ENCODE measurements at regions not wholly inside any gene's neighbourhood (a gene's known extent, or its start where the extent isn't known, plus 50 kb on each side); places are given as distances from the start of the nearest gene placed in this dataset.
"Not testable (repeated sequence)": the region's sequence is repeated elsewhere in the genome, so short reads cannot be mapped to it uniquely, and the experiment has no call there.

DNA sequence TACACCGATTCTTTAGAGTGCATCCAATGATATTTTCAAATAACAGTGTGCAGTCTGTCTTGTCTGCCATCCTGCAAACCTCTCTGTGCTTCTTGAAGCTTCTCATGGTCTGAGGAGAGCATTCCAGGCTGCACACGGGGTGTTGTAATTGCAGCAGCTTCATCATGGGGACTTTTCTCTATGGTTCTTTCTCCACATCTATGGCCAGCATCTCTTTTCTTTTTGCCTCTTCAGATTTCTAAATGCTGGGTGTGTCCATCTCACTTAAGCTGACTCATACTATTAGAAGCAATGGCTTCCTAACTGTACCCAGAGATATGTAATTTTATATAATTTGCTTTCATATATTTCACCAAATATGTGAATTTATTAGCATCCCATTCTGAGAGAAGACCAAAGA lies 63.8 kb upstream of the EPHB3 start:
- peaks cover 0 to 5% (median 0%) of the 10 kb centered on the region in 4 donors for H3K9me3 ChIP-seq
- TF ChIP-seq, protein P1, sequence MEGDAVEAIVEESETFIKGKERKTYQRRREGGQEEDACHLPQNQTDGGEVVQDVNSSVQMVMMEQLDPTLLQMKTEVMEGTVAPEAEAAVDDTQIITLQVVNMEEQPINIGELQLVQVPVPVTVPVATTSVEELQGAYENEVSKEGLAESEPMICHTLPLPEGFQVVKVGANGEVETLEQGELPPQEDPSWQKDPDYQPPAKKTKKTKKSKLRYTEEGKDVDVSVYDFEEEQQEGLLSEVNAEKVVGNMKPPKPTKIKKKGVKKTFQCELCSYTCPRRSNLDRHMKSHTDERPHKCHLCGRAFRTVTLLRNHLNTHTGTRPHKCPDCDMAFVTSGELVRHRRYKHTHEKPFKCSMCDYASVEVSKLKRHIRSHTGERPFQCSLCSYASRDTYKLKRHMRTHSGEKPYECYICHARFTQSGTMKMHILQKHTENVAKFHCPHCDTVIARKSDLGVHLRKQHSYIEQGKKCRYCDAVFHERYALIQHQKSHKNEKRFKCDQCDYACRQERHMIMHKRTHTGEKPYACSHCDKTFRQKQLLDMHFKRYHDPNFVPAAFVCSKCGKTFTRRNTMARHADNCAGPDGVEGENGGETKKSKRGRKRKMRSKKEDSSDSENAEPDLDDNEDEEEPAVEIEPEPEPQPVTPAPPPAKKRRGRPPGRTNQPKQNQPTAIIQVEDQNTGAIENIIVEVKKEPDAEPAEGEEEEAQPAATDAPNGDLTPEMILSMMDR (IDR thresholded peaks at IDR 0.05): no peak
- no peak for TF ChIP-seq POLR2A (IDR thresholded peaks at IDR 0.05)
- no peaks in the 10 kb centered on the region for H3K36me3 ChIP-seq
- no peak for DNase-seq
- no peak overlapping the region for H3K27ac ChIP-seq
- no peak overlapping the region for H3K4me3 ChIP-seq
- H3K27me3 ChIP-seq: no peaks in the 10 kb centered on the region
- H3K4me1 ChIP-seq: no peaks in the 10 kb centered on the region

DNA sequence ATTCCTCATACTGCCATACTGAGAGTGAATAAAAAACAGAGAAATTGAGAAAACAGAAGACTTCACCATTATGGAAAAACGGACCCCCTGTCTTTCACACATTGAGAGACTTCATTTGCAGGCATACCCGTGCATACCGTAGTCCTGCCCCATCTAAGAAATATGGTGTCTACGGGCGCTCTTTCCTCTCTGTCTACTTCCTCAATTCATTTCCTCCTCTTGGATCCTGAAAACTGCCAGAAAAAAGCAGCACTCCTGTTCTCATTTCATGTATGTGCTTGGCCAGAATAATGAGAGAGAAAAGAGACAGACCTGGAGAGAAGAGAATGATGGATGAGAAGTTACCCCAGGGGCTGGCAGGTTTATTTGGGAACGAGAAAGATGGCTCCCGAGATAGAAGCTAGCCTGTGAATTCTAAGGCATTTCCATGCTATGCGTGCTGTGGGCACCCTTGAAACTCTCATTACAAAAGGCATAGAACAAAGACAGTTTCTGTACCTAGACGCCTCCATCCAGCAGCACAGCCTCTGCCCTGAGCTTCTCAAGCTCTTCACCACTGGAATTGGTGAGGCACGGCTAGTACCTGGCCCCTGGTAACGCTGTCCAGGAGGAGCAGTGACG lies 62.5 kb upstream of the EPHB3 start:
- Histone ChIP-seq H3K36me3 (no peaks in the 10 kb centered on the region), H3K4me3 (no peak overlapping the region), H3K27ac (no peak overlapping the region), H3K9me3 (peaks cover 0 to 8% (median 0%) of the 10 kb centered on the region in 4 donors), H3K27me3 (no peaks in the 10 kb centered on the region), H3K4me1 (no peaks in the 10 kb centered on the region)
- no peak for DNase-seq
- no peak for TF ChIP-seq POLR2A (IDR thresholded peaks at IDR 0.05)
- TF ChIP-seq, protein P1 (IDR thresholded peaks at IDR 0.05): no peak

DNA sequence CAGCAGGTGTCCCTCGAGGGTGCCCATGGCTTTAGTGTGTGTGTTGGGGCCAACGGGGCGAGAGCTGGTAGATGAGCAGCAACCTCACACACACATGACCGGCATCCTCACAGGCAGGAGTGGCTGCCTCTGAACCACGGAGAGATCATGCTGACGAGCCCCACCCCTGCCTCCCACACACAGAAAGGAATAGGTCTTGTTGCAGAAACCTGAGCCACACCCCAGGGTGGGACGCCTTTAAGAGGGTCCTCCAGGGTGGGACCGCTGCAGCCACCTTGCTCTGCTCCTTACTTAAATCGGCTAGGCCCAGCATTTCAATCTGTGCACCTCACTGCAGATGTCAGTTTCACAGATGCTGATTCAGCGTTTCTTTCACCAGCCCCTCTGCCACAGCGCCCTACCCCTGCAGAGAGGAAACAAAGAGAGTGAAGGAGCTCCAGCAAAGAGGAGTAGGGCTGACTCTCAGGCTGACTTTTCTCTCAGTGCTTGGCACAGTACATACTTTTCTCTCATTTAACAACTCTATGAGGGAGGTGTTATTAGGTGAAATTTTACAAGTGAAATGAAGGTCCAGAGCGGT lies 61.2 kb upstream of the EPHB3 start:
- H3K27me3 ChIP-seq: no peaks in the 10 kb centered on the region
- no peak overlapping the region for H3K4me3 ChIP-seq
- DNase-seq: no peak
- TF ChIP-seq POLR2A (IDR thresholded peaks at IDR 0.05): no peak
- TF ChIP-seq, protein P1 (IDR thresholded peaks at IDR 0.05): no peak
- no peaks in the 10 kb centered on the region for H3K4me1 ChIP-seq
- no peaks in the 10 kb centered on the region for H3K36me3 ChIP-seq
- peaks cover 0 to 8% (median 0%) of the 10 kb centered on the region in 4 donors for H3K9me3 ChIP-seq
- no peak overlapping the region for H3K27ac ChIP-seq

DNA sequence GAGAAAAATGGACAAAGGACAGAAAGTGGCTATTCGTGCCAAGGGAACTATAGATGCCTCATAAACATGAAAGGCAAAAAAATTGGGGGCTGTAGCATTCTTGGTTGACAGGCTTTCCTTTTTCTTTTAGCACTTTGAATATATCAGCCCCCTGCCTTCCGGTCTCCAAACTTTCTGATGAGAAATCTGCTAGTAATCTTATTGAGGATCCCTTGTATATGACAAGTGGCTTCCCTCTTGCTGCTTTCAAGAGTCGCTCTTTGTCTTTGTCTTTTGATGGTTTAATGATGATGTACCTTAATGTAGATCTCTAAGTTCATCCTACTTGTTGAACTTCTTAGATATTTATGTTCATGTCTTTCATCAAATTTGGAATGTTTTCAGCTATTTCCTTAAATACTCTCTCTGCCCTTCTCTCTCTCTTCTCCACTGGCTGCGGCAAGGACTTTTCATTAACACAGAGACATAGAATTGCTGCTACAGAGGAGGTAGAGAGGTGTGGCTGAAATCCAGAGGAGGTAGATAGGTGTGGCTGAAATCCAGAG lies 59.4 kb upstream of the EPHB3 start:
- TF ChIP-seq, protein P1 (IDR thresholded peaks at IDR 0.05): no peak
- no peak for TF ChIP-seq POLR2A (IDR thresholded peaks at IDR 0.05)
- Histone ChIP-seq H3K36me3 (no peaks in the 10 kb centered on the region), H3K4me1 (no peaks in the 10 kb centered on the region), H3K27ac (no peak overlapping the region), H3K9me3 (peaks cover 0 to 8% (median 0%) of the 10 kb centered on the region in 4 donors), H3K4me3 (no peak overlapping the region), H3K27me3 (no peaks in the 10 kb centered on the region)
- no peak for DNase-seq

DNA sequence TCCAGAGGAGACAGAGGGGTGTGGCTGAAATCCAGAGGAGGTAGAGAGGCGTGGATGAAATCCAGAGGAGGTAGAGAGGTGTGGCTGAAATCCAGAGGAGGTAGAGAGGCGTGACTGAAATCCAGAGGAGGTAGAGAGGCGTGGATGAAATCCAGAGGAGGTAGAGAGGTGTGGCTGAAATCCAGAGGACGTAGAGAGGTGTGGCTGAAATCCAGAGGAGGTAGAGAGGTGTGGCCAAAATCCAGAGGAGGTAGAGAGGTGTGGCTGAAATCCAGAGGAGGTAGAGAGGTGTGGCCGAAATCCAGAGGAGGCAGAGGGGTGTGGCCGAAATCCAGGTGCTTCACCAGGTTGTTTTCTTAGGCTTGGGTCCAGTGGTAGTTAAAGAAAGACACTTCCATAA lies 58.7 kb upstream of the EPHB3 start:
- H3K36me3 ChIP-seq, H3K27me3 ChIP-seq, H3K4me3 ChIP-seq, H3K4me1 ChIP-seq, DNase-seq, H3K9me3 ChIP-seq, H3K27ac ChIP-seq: not testable (repeated sequence)

DNA sequence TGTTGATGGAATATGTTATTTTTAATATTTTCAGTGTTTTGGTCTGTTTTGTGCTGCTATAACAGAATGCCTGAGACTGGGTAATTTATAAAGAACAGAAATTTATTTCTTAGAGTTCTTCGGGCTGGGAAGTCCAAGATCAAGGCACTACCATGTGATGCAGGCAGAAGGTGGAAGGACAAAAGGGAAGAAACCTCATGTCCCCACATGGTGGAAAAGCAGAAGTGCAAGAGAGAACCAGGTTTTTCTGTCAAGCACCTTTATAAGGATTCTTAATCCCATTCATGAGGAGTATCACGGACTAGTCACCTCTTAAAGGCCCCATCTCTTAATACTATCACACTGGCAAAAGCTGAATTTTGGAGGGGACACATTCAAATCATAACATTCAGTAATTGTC lies 57.9 kb upstream of the EPHB3 start:
- no peak overlapping the region for H3K27ac ChIP-seq
- DNase-seq: no peak
- H3K9me3 ChIP-seq: peaks cover 0 to 8% (median 0%) of the 10 kb centered on the region in 4 donors
- no peaks in the 10 kb centered on the region for H3K36me3 ChIP-seq
- TF ChIP-seq POLR2A (IDR thresholded peaks at IDR 0.05): no peak
- TF ChIP-seq, protein P1 (IDR thresholded peaks at IDR 0.05): no peak
- H3K4me1 ChIP-seq: no peaks in the 10 kb centered on the region
- no peaks in the 10 kb centered on the region for H3K27me3 ChIP-seq
- H3K4me3 ChIP-seq: no peak overlapping the region

All from Peyer's patch (tissue), 4 donors.